GM19023 (cell line): ENCODE measurements at regions not wholly inside any gene's neighbourhood (a gene's known extent, or its start where the extent isn't known, plus 50 kb on each side); places are given as distances from the start of the nearest gene placed in this dataset.
"Not testable (repeated sequence)": the region's sequence is repeated elsewhere in the genome, so short reads cannot be mapped to it uniquely, and the experiment has no call there.

Experiments
- ATAC-seq: cut with Tn5 transposase; IDR thresholded peaks from one replicate; pipeline ENCODE4 v1.9.1; 2021; ENCODE audit warnings: mild to moderate bottlenecking, moderate library complexity; ENCODE audit not compliant: unreplicated experiment

DNA sequence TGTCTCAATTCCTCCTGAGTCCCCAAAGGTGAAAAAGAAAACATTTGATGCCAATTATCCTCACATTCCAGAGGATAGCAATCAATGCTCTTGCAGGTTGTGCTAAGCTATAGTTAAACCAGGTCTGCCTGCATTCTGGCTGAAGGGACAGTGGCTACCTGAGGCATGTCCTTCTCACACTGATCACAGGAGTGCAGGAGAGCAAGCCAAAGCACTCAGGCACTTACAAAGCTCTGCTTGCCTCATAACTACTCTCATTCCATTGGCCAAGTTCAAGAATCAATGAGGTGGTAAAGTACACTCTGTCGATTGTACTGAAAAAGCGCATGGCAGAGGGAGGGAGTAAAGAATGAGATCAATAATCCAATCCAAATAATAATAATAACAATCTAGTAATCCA lies 342.0 kb upstream of the PPP2R3A start:
- no peak for ATAC-seq

GRCh38 chr3:135627057-135627456 lies 338.5 kb upstream of the PPP2R3A start:
- ATAC-seq, result no peak

DNA sequence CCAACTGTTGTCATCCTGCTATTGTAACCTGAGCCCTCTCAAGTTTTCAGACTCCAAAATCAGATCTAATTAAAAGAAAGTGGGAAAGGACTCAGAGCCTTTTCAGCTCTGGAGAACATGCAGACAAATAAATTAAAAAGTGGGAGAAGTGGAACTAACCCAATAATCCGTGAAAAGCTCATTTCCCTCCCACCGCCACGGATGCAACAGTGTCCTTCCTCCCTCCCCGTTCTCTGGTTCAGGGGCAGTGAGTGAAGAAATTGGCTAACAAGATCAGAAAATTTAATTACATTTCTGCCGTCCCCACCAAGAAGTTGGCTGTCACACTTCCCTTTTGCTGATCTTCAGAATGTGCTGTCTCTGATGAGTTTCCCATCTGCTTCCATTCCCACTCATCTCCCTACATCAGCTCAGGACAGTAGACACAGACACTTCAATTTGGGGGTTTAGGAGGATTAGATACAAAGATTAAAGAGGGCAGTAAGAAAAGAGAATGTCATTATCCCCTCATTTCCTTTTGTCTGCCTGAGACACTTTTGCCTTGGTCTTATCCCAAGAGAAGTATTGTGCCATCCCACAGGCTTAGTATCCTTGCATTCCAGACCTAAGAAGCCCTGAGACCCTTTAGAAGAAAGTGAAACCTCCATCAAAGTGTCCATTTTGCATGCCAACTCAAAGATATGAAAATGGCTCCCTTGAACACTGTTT lies 335.7 kb upstream of the PPP2R3A start:
- no peak for ATAC-seq

- ATAC-seq, result no peak
Measured at GRCh38 chr3:135632556-135633065, 332.9 kb upstream of the PPP2R3A start.

- ATAC-seq, result no peak
Measured at GRCh38 chr3:135633078-135633477, 332.4 kb upstream of the PPP2R3A start.

- ATAC-seq, result no peak
Measured at GRCh38 chr3:135636596-135636995, 328.9 kb upstream of the PPP2R3A start.

DNA sequence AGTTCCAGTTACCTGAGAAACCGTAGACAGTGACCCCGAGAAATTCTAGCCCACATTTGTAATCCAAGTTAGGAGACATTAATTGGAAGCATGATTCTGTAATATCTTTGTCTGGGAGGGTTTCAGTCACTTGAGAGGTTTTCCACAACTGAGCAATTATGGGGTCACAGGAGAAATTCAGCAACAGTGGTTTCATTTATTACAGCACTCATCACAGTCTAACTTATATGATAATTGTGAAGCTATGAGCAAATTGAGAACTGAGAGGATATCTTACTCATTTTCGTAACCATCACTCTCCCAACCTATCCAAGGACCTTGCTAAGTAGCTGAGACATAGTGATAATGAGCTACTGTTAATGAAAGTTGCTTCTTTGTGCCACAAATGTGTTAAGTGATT lies 328.5 kb upstream of the PPP2R3A start:
- no peak for ATAC-seq

GRCh38 chr3:135641761-135642160 lies 323.8 kb upstream of the PPP2R3A start:
- ATAC-seq, result no peak

- ATAC-seq, result no peak
Measured at GRCh38 chr3:135645541-135645940, 320.0 kb upstream of the PPP2R3A start.

DNA sequence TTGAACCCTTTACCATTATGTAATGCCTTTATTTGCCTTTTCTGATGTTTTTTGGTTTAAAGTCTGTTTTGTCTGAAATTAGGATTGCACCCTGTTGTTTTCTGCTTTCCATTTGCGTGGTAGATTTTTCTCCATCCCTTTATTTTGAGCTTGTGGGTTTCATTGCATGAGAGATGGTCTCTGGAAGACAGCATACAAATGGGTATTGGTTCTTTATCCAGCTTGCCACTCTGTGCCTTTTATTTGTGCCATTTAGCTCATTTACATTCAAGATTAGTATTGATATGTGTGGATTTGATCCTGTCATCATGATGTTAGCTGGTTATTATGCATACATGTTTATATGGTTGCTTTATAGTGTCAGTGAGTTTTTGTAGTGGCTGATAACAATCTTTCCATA lies 318.7 kb upstream of the PPP2R3A start:
- no peak for ATAC-seq

DNA sequence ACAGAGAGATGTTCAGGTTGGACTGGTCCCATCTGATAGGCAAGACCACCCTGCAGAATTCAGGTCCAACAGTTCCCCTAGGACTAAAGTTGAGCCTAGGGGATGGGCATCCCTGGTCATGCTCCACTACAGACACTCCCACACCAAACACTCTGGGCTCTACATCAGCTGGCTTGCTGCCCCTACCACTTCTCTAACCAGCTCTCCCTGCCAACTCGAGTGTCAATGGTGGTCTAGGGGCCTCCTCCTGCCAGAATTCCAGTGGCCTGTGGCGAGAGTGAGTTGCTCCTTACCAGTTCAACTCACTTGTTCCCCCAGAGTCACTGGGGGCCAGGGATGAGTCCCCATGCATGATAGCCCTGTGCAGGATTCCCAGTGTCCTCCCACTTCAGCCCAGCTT lies 316.2 kb upstream of the PPP2R3A start:
- no peak for ATAC-seq

DNA sequence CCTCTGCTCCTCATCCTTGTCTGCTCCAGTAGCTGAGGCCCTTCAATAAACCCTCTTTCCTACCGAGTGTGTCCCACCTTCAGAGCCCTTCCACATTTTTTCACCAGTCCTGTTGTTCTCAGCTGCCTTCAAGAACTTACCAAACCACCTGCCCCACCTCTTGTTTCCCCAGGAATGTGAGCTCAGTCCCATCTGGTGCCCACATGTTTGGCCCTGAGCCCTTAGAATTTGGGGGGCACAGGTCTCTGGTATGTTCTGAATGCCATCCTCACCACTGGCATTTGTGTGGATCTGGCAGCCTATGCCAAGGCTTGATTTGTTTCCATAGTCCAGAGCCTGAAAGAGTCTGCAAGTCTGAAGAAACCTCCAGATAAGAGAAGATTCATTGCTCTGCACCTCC lies 315.2 kb upstream of the PPP2R3A start:
- no peak for ATAC-seq

DNA sequence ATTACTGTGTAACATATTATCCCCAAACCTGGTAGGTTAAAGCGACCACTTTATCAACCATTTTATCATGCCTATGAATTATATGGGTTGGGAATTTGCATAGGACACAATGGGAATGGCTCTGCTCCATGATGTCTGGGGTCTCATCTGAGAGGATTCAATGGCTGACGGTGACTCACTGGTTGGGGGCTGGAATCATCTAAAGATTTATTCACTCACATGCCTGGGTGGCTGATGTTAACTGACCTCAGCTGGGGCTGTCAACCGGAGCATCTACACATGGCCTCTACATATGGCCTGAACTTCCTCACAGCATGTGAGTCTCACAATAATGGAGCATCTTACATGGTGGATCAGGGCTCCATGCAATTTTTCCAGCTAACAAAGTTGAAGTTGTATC lies 313.1 kb upstream of the PPP2R3A start:
- no peak for ATAC-seq

GRCh38 chr3:135655328-135655727 lies 310.2 kb upstream of the PPP2R3A start:
- no peak for ATAC-seq

GRCh38 chr3:135658451-135658850 lies 307.1 kb upstream of the PPP2R3A start:
- ATAC-seq, result not testable (repeated sequence)

DNA sequence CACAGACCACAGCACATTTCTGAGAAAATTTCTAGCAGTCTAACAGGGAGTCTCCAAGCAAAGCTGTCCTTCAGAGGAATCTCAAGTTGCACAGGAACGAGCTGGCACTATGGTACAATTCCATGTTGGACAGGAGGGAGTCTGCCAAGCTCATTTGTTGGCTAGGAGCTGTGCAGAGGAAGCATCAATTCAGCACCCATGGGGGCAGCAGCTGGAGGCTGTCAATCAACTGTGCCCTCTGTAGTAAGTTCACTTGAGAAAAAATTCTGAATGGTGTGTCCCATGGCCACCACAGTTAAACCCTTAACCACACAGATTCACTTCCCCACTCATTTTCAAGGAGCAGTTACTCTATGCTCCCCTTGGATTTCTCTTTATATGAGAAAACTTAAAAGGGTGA lies 298.5 kb upstream of the PPP2R3A start:
- ATAC-seq, result no peak

GRCh38 chr3:135674508-135674907 lies 291.0 kb upstream of the PPP2R3A start:
- ATAC-seq, result no peak

DNA sequence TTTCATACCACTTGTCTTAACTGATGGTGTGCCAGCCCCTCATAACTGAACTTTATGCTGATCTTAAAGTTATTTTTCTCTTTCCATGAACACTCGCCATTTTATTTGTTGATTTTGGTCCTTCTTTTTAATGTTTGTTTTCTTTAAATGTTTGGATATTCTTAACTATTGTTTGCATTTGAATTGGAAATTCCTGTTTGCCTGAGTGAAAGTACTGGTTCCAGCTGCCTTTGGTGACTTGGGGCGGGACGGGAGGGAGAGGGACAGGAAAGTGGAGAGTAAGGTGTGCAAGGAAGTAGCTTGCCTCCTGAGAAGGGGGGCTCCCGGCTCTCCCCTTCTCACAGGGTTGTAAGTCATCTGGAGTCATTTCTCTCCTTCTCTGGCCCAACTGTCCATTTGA lies 287.1 kb upstream of the PPP2R3A start:
- no peak for ATAC-seq

DNA sequence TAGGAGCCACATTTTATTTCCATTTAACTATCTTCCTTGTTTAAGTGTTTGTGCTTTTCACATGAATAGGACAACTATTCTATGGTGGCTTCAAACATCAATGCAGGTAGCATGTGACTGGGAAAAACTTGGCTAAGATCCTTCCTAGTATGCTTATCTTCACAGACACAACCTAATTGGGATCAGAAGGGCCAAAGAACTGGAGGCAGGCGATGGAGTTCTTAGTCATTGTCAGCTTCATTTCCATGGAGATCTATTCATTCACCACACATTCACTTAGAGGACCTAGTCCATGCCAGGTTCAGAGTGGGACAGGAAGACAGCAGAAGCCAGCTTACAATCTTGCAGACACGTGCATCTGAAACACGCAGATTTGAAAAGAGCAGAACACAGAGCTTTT lies 277.5 kb upstream of the PPP2R3A start:
- no peak for ATAC-seq

DNA sequence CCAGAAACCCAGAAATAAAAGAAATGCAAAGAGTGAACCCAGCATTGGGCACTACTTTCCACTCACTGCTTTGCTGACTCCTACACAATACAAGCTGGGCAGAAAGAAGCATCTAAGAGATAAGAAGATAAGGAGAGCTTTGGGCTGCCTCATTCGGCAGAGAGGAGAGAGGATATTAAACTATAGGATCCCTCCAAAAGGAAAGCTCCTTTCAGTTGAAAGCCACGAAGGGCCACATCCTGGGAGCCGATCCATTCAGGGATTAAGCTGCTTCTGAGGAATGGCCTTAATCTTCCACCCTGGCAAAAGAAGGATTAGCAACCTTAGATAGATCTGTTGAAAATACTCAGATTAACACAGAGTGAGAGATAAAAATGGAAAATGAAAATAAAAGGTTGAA lies 274.9 kb upstream of the PPP2R3A start:
- ATAC-seq, result no peak

GRCh38 chr3:135691240-135691639 lies 274.3 kb upstream of the PPP2R3A start:
- ATAC-seq, result no peak

DNA sequence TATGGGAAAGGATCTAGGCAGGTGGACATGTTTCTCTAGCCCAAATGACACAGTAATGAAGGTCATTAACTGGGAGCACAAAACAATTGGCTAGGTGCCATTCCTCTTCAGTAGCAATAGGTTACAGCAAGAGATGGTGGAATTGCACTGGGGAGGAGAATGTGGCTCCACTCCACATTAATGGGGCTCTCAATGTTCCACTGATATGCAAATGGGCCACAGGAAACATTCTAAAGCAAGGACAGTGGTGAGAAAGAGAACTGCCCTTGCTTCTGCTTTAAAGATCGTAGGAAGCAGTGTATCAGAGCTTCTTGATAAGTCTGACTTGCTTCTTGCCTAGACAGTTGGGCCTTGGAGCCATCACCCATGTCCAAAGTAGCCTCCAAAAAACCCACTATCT lies 271.4 kb upstream of the PPP2R3A start:
- ATAC-seq, result no peak

- ATAC-seq, result no peak
Measured at GRCh38 chr3:135699741-135700140, 265.8 kb upstream of the PPP2R3A start.
